HUES48 (cell line): ENCODE measurements at regions not wholly inside any gene's neighbourhood (a gene's known extent, or its start where the extent isn't known, plus 50 kb on each side); places are given as distances from the start of the nearest gene placed in this dataset.

Source experiments
- H3K27ac ChIP-seq: one replicate; pipeline ENCODE4 v1.7.0; 2013; ENCODE audit warnings: low read depth, low read length, inconsistent platforms
- H3K27me3 ChIP-seq: 2 replicates; pipeline ENCODE4 v1.6.1; 2013; ENCODE audit warnings: mild to moderate bottlenecking, low read length; ENCODE audit not compliant: control insufficient read depth, insufficient read depth
- H3K36me3 ChIP-seq: 2 replicates; pipeline ENCODE4 v1.6.1; 2013; ENCODE audit warnings: low read length; ENCODE audit not compliant: control insufficient read depth, insufficient read depth
- H3K4me1 ChIP-seq: 2 replicates; pipeline ENCODE4 v1.6.1; 2013; ENCODE audit warnings: mild to moderate bottlenecking, low read length; ENCODE audit not compliant: control insufficient read depth, insufficient read depth
- H3K4me3 ChIP-seq: 2 replicates; pipeline ENCODE4 v1.5.1; 2013; ENCODE audit warnings: mild to moderate bottlenecking, low read depth, low read length
- H3K9ac ChIP-seq: 2 replicates; pipeline ENCODE4 v1.6.1; 2013; ENCODE audit warnings: mild to moderate bottlenecking, low read depth, low read length, moderate library complexity
- H3K9me3 ChIP-seq: 2 replicates; pipeline ENCODE4 v1.6.1; 2013; ENCODE audit warnings: low read length; ENCODE audit not compliant: control insufficient read depth, insufficient read depth

DNA sequence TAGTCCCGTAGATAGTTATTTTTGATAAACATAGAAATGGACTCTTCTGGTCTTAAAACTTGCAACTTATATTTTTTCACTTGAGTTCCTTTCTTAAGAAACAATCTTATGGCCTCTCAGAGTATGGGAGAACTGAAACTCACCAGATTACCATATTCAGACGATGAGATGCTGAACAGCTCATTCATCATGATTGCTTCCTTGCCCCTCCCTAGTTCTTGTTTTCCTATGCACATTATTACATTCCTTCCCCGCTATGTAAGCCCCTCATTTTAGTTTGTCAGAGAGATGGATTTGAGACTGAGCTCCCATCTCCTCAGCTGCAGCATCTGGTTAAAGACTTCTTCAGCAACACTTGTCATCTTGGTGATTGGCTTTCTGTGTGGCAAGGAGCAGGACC lies 158.5 kb downstream of the SLITRK6 start:
- no peaks in the 10 kb centered on the region for H3K4me1 ChIP-seq
- H3K27ac ChIP-seq: no peak overlapping the region
- H3K9ac ChIP-seq: no peak overlapping the region
- no peaks in the 10 kb centered on the region for H3K36me3 ChIP-seq
- no peaks in the 10 kb centered on the region for H3K9me3 ChIP-seq
- no peak overlapping the region for H3K4me3 ChIP-seq
- H3K27me3 ChIP-seq: no peaks in the 10 kb centered on the region

DNA sequence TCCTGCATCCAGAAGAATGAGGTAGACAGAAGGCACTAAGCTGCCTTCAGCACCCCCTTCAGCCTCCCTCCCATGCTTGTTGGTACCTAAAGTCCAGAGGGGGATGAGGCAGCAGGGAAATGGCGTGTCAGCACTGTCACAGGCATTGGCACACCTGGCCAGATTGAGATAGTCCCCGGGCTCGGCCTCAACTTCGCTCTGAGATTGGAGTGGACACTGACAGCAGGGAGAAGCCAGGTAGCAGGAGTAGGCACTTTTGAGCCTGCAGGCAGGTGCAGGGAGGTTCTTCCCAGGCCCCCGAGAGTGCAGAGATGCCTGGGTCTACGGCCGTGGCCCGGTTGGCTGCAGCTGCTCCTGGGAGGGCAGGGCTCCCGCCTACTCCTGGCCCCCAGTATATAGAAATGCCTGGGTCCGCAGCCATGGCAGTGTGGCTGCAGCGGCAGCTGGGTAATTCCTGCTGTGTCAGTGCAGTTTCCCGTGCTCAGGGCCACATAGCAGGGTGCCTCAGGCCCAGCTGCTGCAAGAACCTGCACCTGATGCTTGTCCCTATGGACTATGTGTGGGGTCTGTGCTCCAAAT lies 160.3 kb downstream of the SLITRK6 start:
- no peak overlapping the region for H3K4me3 ChIP-seq
- no peaks in the 10 kb centered on the region for H3K27me3 ChIP-seq
- no peak overlapping the region for H3K27ac ChIP-seq
- H3K4me1 ChIP-seq: no peaks in the 10 kb centered on the region
- H3K9me3 ChIP-seq: no peaks in the 10 kb centered on the region
- H3K36me3 ChIP-seq: no peaks in the 10 kb centered on the region
- no peak overlapping the region for H3K9ac ChIP-seq

DNA sequence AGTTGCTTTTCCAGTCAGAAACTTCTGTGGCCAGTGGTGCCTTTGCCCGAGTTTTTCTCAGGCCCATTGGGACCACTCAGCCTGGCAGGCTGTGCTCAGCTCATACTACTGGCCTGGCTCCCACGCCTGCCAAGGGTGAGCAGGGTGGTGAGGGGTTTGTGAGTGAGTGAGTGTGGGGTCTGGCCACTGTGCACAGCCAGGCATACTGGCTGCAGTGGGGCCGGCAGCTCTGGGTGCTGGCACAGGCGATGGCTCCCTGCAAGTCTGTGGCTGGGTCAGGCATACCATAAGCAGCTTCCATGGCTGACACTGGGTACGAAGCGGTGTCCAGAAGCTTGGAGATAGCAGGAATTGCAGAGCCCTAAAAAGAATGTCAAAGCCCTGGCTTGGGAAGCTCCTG lies 161.0 kb downstream of the SLITRK6 start:
- Histone ChIP-seq H3K27me3 (no peaks in the 10 kb centered on the region), H3K9ac (no peak overlapping the region), H3K27ac (no peak overlapping the region), H3K36me3 (no peaks in the 10 kb centered on the region), H3K9me3 (no peaks in the 10 kb centered on the region), H3K4me1 (no peaks in the 10 kb centered on the region), H3K4me3 (no peak overlapping the region)

DNA sequence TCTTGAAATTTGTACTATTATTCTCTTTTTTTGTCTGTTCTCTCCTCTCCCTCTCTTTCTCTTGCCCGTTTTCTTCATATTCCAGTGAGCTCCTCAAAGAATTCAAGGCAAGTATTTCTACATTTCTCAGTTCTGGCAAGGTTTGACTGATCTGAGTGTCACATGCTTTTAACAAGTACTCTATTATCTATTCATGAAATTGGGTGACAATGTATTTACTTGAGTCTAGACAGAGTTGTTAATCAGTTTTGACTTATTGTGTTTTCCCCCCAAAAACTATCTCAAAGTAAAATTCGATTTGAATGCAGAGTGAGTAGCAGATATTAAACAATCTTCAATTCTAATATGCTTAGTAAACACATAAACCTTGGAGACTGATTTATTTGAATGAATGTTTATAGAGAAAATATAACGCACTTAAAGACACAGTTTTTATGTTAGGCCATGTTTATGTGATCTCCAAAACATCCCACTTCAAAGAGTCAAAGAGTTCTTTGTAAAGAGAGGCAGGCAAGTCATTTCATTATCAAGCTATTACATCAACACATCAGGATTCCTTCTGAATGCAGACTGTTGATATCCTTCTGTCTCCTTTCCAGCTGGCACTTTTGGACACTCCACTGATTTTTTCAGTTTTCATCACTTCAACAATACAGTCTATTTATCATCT lies 166.6 kb downstream of the SLITRK6 start:
- Histone ChIP-seq H3K27ac (no peak overlapping the region), H3K9me3 (no peaks in the 10 kb centered on the region), H3K36me3 (no peaks in the 10 kb centered on the region), H3K27me3 (no peaks in the 10 kb centered on the region), H3K9ac (no peak overlapping the region), H3K4me1 (peaks cover 5% of the 10 kb centered on the region; the same call in 1 of the 2 replicates), H3K4me3 (no peak overlapping the region)

DNA sequence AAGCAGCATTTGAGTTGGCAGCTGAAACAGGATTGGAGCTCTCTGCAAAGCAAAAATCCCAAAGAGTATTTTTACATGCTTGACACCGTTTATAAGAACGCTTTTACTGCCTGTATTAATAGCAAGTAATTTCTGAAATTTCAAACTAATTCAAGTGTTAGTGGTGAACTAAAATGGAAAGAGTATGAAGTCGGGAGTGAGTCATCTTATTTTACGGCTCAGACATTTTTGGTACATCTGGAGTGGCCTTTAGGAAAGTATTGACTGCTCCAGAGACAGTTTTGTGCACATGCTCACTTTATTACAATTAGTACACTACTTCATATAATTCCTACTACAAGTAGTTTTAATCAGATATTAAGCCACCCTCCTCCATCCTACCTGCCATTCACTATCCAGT lies 167.4 kb downstream of the SLITRK6 start:
- peaks cover 5% of the 10 kb centered on the region; the same call in 1 of the 2 replicates for H3K4me1 ChIP-seq

DNA sequence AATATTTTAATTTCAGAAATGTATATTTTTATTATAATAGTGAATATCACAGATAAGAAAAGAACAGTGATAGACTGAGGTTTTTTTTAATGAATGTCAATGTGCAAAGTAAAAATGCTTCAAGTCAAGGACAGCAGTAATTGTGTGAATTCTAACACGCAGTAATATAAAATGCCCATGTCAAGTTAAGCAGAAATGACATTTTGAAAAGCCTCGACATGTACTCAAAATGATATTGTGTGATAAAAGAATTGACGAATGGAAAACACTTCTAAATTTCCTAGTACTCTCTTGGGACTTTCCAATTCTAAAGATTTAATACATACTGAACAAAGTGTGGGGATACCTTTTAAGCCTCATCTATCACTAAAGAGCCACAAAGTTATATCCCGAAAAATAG lies 172.6 kb downstream of the SLITRK6 start:
- Histone ChIP-seq H3K27me3 (no peaks in the 10 kb centered on the region), H3K9me3 (no peaks in the 10 kb centered on the region), H3K27ac (no peak overlapping the region), H3K36me3 (no peaks in the 10 kb centered on the region), H3K4me3 (no peak overlapping the region), H3K4me1 (peaks cover 5% of the 10 kb centered on the region; the same call in 1 of the 2 replicates), H3K9ac (no peak overlapping the region)

More for the DNA sequence above, 167.4 kb downstream of the SLITRK6 start:
- Histone ChIP-seq H3K9me3 (no peaks in the 10 kb centered on the region), H3K36me3 (no peaks in the 10 kb centered on the region), H3K4me3 (no peak overlapping the region), H3K27me3 (no peaks in the 10 kb centered on the region), H3K9ac (no peak overlapping the region), H3K27ac (no peak overlapping the region)

DNA sequence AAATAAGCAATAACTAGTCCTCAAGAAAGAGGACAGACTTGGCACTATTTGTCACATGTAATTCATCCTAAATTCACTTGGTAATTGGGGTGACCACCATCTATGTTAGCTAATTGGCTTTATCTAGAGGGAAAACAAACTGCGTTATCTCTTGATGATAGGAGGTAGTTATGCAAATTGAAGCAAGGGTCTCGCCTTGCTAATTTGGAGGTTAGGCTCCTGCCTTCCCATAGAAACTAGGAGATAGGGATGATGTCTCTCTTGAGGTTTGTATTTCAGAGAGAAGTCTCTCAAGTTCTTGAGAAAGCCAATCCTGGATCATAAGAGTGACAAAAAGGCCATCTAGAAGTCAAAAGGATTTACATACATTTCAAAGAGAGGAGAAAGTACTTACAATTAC lies 179.9 kb downstream of the SLITRK6 start:
- H3K27me3 ChIP-seq: no peaks in the 10 kb centered on the region
- H3K4me3 ChIP-seq: no peak overlapping the region
- H3K36me3 ChIP-seq: no peaks in the 10 kb centered on the region
- no peak overlapping the region for H3K9ac ChIP-seq
- no peak overlapping the region for H3K27ac ChIP-seq
- H3K9me3 ChIP-seq: no peaks in the 10 kb centered on the region
- no peaks in the 10 kb centered on the region for H3K4me1 ChIP-seq

DNA sequence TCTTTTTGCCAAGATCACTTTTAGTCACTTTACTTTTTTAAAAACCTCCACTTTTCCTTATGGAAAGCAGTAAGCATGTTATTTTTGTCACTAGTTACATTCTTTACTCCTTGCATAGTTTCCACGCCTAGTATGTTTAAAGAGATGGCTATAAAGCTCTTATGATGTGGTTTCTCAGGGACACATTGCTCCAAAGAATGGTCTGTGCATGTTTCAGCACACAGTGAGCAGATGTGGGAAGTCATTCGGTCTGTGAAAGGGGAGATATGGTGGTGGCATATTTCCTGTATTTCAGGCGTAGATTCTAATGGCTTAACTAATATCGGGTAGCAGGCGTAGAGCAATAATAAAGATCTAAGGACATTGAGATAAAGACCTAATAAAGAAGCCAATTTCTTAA lies 180.7 kb downstream of the SLITRK6 start:
- Histone ChIP-seq H3K4me1 (no peaks in the 10 kb centered on the region), H3K27me3 (no peaks in the 10 kb centered on the region), H3K9ac (no peak overlapping the region), H3K9me3 (no peaks in the 10 kb centered on the region), H3K4me3 (no peak overlapping the region), H3K27ac (no peak overlapping the region), H3K36me3 (no peaks in the 10 kb centered on the region)

DNA sequence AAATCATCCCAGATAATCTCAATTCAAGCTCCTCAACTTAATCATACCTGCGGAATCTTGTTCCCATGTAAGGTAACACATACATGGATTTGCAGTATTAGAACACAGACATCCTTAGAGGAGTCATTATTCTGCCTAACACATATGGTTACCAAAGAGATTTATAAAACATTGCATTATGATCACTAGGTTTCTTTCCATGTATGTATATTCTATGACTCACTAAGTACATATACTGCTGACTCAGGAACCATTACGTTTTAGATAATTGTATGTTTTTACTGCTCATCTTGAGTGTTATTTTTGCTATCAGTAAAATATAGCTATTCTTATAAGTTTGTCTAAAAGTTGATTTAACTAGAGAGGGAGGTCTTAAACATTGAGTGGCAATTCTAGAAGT lies 182.9 kb downstream of the SLITRK6 start:
- H3K9ac ChIP-seq: no peak overlapping the region
- H3K4me1 ChIP-seq: no peaks in the 10 kb centered on the region
- H3K4me3 ChIP-seq: no peak overlapping the region
- H3K9me3 ChIP-seq: no peaks in the 10 kb centered on the region
- H3K36me3 ChIP-seq: no peaks in the 10 kb centered on the region
- H3K27me3 ChIP-seq: no peaks in the 10 kb centered on the region
- H3K27ac ChIP-seq: no peak overlapping the region

DNA sequence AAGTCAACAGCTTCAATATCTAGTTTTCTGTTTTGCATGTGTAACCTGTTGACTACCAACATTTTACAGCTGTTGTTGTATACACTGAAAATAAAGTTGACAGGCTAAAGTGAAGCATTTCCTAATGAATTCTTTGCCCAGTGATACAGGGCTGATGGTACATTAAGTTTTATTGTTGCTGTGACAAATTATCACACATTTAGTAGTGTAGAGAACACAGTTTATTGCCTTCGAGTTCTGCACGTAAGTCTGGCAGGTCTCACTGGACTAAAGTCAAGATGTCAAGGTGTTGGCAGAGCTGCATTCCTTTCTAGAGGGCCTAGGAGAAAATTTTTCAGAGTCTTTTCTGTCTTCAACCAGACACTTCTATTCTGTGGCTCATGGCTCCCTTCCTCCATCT lies 184.2 kb downstream of the SLITRK6 start:
- Histone ChIP-seq H3K4me3 (no peak overlapping the region), H3K36me3 (no peaks in the 10 kb centered on the region), H3K4me1 (0 out of 2 replicates have a peak, but pooled peaks cover 1% of the 10 kb centered on the region), H3K9me3 (no peaks in the 10 kb centered on the region), H3K27me3 (no peaks in the 10 kb centered on the region), H3K9ac (no peak overlapping the region), H3K27ac (no peak overlapping the region)

DNA sequence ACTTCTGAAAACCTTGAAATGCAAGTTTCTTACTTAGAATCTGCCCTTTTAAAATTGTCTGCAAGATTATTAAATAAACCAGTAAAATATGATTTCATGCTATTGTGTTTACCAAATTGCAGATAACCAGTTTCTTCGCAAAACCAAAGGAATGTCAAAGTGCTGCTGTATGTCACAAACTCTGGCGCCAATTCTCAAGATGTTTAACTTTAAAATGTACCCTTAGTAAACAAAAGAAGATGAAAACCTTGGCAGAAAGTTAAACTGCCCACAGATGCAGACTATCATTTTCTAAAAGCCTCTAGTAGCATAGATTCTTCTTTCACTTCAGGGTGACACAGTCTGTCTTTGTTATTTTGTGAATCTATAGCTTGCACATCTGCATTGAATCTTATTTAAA lies 189.2 kb downstream of the SLITRK6 start:
- no peaks in the 10 kb centered on the region for H3K27me3 ChIP-seq
- H3K36me3 ChIP-seq: no peaks in the 10 kb centered on the region
- no peak overlapping the region for H3K27ac ChIP-seq
- H3K4me3 ChIP-seq: no peak overlapping the region
- H3K9ac ChIP-seq: no peak overlapping the region
- peaks cover 18% of the 10 kb centered on the region for H3K4me1 ChIP-seq
- peaks cover 3% of the 10 kb centered on the region; the same call in 1 of the 2 replicates for H3K9me3 ChIP-seq
